ENCODE measurements at regions not wholly inside any gene's neighbourhood (a gene's known extent, or its start where the extent isn't known, plus 50 kb on each side); places are given as distances from the start of the nearest gene placed in this dataset.

GRCh38 chr11:39304586-39304985 lies 2154.9 kb downstream of the LRRC4C start:
- no peak for DNase-seq (ENCODE audit: low spot score)

- DNase-seq (ENCODE audit: low spot score): no peak
These were observed 2164.8 kb downstream of the LRRC4C start for GRCh38 chr11:39294648-39295047.

- DNase-seq (ENCODE audit: low spot score): no peak
These were observed 2171.4 kb downstream of the LRRC4C start for GRCh38 chr11:39288011-39288410.

- DNase-seq (ENCODE audit: low spot score): no peak
These were observed 2191.2 kb downstream of the LRRC4C start for GRCh38 chr11:39268176-39268690.

- DNase-seq (ENCODE audit: low spot score): no peak
These were observed 2203.8 kb downstream of the LRRC4C start for GRCh38 chr11:39255648-39256047.

- no peak for DNase-seq (ENCODE audit: low spot score)
These were observed 2209.7 kb downstream of the LRRC4C start for GRCh38 chr11:39249566-39250365.

GRCh38 chr11:39247570-39248137 lies 2211.8 kb downstream of the LRRC4C start:
- DNase-seq (ENCODE audit: low spot score): no peak

GRCh38 chr11:39239553-39239952 lies 2219.9 kb downstream of the LRRC4C start:
- DNase-seq (ENCODE audit: low spot score): no peak

- no peak for DNase-seq (ENCODE audit: low spot score)
These were observed 2222.5 kb downstream of the LRRC4C start for GRCh38 chr11:39236916-39237315.

- DNase-seq (ENCODE audit: low spot score): no peak
These were observed 2237.8 kb downstream of the LRRC4C start for GRCh38 chr11:39221550-39222138.

GRCh38 chr11:39220501-39221230 lies 2238.8 kb downstream of the LRRC4C start:
- DNase-seq (ENCODE audit: low spot score): no peak

GRCh38 chr11:39220069-39220468 lies 2239.4 kb downstream of the LRRC4C start:
- no peak for DNase-seq (ENCODE audit: low spot score)

GRCh38 chr11:39209981-39210380 lies 2249.5 kb downstream of the LRRC4C start:
- no peak for DNase-seq (ENCODE audit: low spot score)

- no peak for DNase-seq (ENCODE audit: low spot score)
These were observed 2254.0 kb downstream of the LRRC4C start for GRCh38 chr11:39205236-39205995.

GRCh38 chr11:39192671-39193070 lies 2266.8 kb downstream of the LRRC4C start:
- DNase-seq (ENCODE audit: low spot score): no peak

- no peak for DNase-seq (ENCODE audit: low spot score)
These were observed 2268.7 kb downstream of the LRRC4C start for GRCh38 chr11:39190751-39191150.

- DNase-seq (ENCODE audit: low spot score): no peak
These were observed 2281.8 kb downstream of the LRRC4C start for GRCh38 chr11:39177678-39178077.

- DNase-seq (ENCODE audit: low spot score): no peak
These were observed 2284.5 kb downstream of the LRRC4C start for GRCh38 chr11:39174965-39175364.

- DNase-seq (ENCODE audit: low spot score): no peak
These were observed 2285.3 kb downstream of the LRRC4C start for GRCh38 chr11:39174196-39174595.

GRCh38 chr11:39165021-39165420 lies 2294.4 kb downstream of the LRRC4C start:
- DNase-seq (ENCODE audit: low spot score): no peak

- DNase-seq (ENCODE audit: low spot score): no peak
These were observed 2310.2 kb downstream of the LRRC4C start for GRCh38 chr11:39149214-39149613.
